Testis (tissue), 2 donors: ENCODE measurements at regions not wholly inside any gene's neighbourhood (a gene's known extent, or its start where the extent isn't known, plus 50 kb on each side); places are given as distances from the start of the nearest gene placed in this dataset.

ENCODE experiments used
- CTCF ChIP-seq, 3 experiments: fragments of 450-650 bp in 2 of 3; fragments of 200-600 bp in 1 of 3; sonication (generic) in 1 of 3; IDR thresholded peaks; one replicate each; pipeline ENCODE4 v1.5.1; 2016 to 2019; ENCODE audit warnings: antibody characterized with exemption in 3 of 3, mild to moderate bottlenecking in 2 of 3, moderate library complexity in 1 of 3
- POLR2A ChIP-seq: fragments of 450-650 bp; IDR thresholded peaks from one replicate; pipeline ENCODE4 v1.6.1; 2017; ENCODE audit warnings: antibody characterized with exemption, mild to moderate bottlenecking, moderate library complexity

DNA sequence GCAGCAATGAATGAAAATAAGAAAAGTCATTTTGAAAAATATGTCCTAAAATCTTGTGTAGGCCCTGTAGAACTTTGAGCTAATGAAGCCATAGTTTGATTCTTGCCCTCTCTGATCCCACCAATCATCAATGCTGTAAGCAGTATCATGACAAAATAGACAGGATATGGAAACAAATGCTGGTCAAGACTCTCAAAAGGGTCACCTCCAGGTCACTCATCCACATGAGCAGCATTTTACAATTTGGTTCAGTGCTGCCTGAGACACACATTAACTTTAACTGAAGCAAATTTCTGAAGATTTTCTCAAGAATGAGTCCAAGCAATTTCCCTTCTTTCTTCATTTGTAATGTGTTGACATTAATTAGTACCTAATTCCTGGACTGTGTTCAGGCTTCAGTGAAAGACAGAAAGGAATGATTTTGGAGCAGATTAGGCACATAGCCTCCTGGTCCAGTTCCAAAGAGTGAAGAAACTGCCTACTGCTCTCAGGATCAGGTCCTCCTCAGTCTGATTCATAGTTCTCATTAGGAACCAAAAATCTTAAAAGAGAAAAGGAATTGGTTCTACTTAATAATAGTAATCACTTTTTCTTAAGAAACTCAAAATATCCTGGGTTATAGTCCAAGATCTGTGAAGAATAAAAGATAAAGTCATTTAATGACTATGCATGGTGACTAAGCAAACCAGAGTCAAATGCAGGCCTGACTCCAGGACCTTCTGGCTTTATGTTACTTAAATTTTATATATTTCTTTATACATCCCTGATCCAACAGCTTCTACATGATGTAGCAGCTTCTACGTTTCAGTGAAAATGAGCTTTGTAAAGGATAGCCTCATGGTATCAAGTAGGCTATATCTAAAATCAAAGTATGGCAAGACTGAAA, 192.1 kb upstream of the RGMB start:
- no peak for TF ChIP-seq CTCF (IDR thresholded peaks at IDR 0.05)
- TF ChIP-seq POLR2A = no peak
